Endothelial cell of umbilical vein (primary cell): ENCODE measurements at regions not wholly inside any gene's neighbourhood (a gene's known extent, or its start where the extent isn't known, plus 50 kb on each side); places are given as distances from the start of the nearest gene placed in this dataset.

ENCODE experiments used
- CTCF ChIP-seq, 2 donors: IDR thresholded peaks; 1 replicate in 1 of 2; 2 replicates in 1 of 2; pipeline ENCODE4 v1.5.1; 2011; ENCODE audit warnings: low read length in 2 of 2, mild to moderate bottlenecking in 2 of 2, moderate library complexity in 2 of 2, control low read depth in 1 of 2, inconsistent platforms in 1 of 2, low read depth in 1 of 2; ENCODE audit not compliant: insufficient read depth in 1 of 2; ENCODE audit errors: extremely low read depth in 1 of 2
- EZH2 ChIP-seq: IDR thresholded peaks from 2 replicates; pipeline ENCODE4 v1.6.1; 2012; ENCODE audit warnings: borderline replicate concordance, low read depth, mild to moderate bottlenecking, moderate library complexity, low read length, inconsistent platforms; ENCODE audit not compliant: severe bottlenecking
- JUN ChIP-seq: IDR thresholded peaks from 2 replicates; pipeline ENCODE4 v1.6.1; 2011; ENCODE audit warnings: borderline replicate concordance, low read depth; ENCODE audit not compliant: insufficient read length, insufficient read depth
- POLR2A ChIP-seq: IDR thresholded peaks from 2 replicates; pipeline ENCODE4 v1.6.1; 2012; ENCODE audit warnings: low read depth, mild to moderate bottlenecking, control low read depth, low read length
- POLR2AphosphoS5 ChIP-seq: IDR thresholded peaks from 2 replicates; pipeline ENCODE4 v1.6.1; 2012; ENCODE audit warnings: low read depth, mild to moderate bottlenecking, control low read depth, low read length, moderate library complexity; ENCODE audit not compliant: insufficient read depth
- TF ChIP-seq, protein P1 (sequence below): IDR thresholded peaks from 2 replicates; pipeline ENCODE4 v1.6.1; 2011; ENCODE audit not compliant: insufficient read depth, insufficient read length

GRCh38 chr11:116409238-116409637 lies 363.5 kb downstream of the BUD13 start:
- TF ChIP-seq POLR2A (no peak), CTCF (IDR thresholded peaks at IDR 0.05; ENCODE audit: extremely low read depth in 1 of 2, insufficient read depth in 1 of 2, low read depth in 1 of 2, low read length in 2 of 2) (no peak), EZH2 (no peak), POLR2AphosphoS5 (no peak), JUN (no peak)
- TF ChIP-seq, protein P1, sequence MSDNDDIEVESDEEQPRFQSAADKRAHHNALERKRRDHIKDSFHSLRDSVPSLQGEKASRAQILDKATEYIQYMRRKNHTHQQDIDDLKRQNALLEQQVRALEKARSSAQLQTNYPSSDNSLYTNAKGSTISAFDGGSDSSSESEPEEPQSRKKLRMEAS: no peak
